ENCODE measurements at regions not wholly inside any gene's neighbourhood (a gene's known extent, or its start where the extent isn't known, plus 50 kb on each side); places are given as distances from the start of the nearest gene placed in this dataset.

GRCh38 chr17:33523577-33523981 is 230.5 kb upstream of the ASIC2 start:
- CTCF ChIA-PET, result no interaction called here
- Histone ChIP-seq H3K4me1 (ENCODE audit: control insufficient read depth in 1 of 2, extremely low read depth in 1 of 2, insufficient read depth in 2 of 2, low read length in 2 of 2) (no peaks in the 10 kb centered on the region), H3K27ac (ENCODE audit: low read length) (no peak overlapping the region), H3K27me3 (replicated peaks in 1 of 2; ENCODE audit: control insufficient read depth in 2 of 2, extremely low read depth in 1 of 2, insufficient read depth in 2 of 2, low read length in 1 of 2) (peaks cover 0 to 19% of the 10 kb centered on the region in 2 experiments), H3K4me3 (ENCODE audit: control insufficient read depth in 1 of 2, extremely low read depth in 1 of 2, low read length in 1 of 2) (no peak overlapping the region), H3K9me3 (no peaks in the 10 kb centered on the region), H3K36me3 (ENCODE audit: control insufficient read depth in 2 of 2, extremely low read depth in 1 of 2, insufficient read depth in 1 of 2, low read length in 1 of 2) (no peaks in the 10 kb centered on the region)
- WGBS (ENCODE audit: insufficient coverage), result 47% methylated on average over 3 of the region's 5 CpGs
- no peaks in the 10 kb centered on the region for H3K36me3 Mint-ChIP-seq
- ATAC-seq (replicated peaks in 1 of 4) (no peak), DNase-seq (no peak)
- POLR2A ChIA-PET, result no interaction called here
- H3K27ac Mint-ChIP-seq, result no peak overlapping the region
- no peaks in the 10 kb centered on the region for H3K4me1 Mint-ChIP-seq
- peaks cover 0 to 6% of the 10 kb centered on the region in 2 donors for H3K27me3 Mint-ChIP-seq
- H3K9me3 Mint-ChIP-seq, result peaks cover 2 to 13% (median 4%) of the 10 kb centered on the region in 3 donors
- H3K4me3 Mint-ChIP-seq, result no peak overlapping the region

GRCh38 chr17:33525186-33525585 is 232.1 kb upstream of the ASIC2 start:
- Mint-ChIP-seq H3K27ac (no peak overlapping the region), H3K27me3 (peaks cover 0 to 6% of the 10 kb centered on the region in 2 donors), H3K36me3 (no peaks in the 10 kb centered on the region), H3K9me3 (peaks cover 2 to 16% (median 8%) of the 10 kb centered on the region in 3 donors), H3K4me1 (no peaks in the 10 kb centered on the region), H3K4me3 (no peak overlapping the region)
- H3K4me3 ChIP-seq (ENCODE audit: control insufficient read depth in 1 of 2, extremely low read depth in 1 of 2, low read length in 1 of 2), result no peak overlapping the region
- H3K27ac ChIP-seq (ENCODE audit: low read length), result no peak overlapping the region
- ChIA-PET CTCF (no interaction called here), POLR2A (no interaction called here)
- no peak for ATAC-seq (replicated peaks in 1 of 4)
- WGBS (ENCODE audit: insufficient coverage), result 65% methylated on average over 3 of the region's 7 CpGs
- H3K4me1 ChIP-seq (ENCODE audit: control insufficient read depth in 1 of 2, extremely low read depth in 1 of 2, insufficient read depth in 2 of 2, low read length in 2 of 2), result no peaks in the 10 kb centered on the region
- no peaks in the 10 kb centered on the region for H3K36me3 ChIP-seq (ENCODE audit: control insufficient read depth in 2 of 2, extremely low read depth in 1 of 2, insufficient read depth in 1 of 2, low read length in 1 of 2)
- H3K9me3 ChIP-seq, result no peaks in the 10 kb centered on the region
- peaks cover 0 to 14% of the 10 kb centered on the region in 2 experiments for H3K27me3 ChIP-seq (replicated peaks in 1 of 2; ENCODE audit: control insufficient read depth in 2 of 2, extremely low read depth in 1 of 2, insufficient read depth in 2 of 2, low read length in 1 of 2)
- no peak for DNase-seq

DNA sequence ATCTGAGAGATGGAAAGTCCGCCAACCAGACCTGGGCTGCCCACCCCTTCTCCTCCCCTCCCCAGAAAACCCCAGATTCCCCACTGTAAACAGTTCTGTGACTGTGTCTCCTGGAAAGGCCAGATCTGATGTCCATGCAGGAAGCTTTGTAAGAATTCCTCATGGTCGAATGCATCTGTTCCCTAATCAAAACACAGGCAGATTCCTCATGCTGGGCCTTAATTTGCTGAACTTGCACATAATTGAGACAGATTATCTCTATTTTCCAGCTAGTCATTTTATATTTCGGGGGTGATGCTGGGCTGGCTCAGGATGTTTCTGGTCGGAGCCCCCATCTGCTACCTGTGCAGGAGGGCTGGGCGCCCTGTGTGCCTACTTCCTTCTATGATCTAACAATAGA is 233.6 kb upstream of the ASIC2 start:
- Mint-ChIP-seq H3K9me3 (peaks cover 2 to 16% (median 8%) of the 10 kb centered on the region in 3 donors), H3K4me3 (no peak overlapping the region), H3K27me3 (peaks cover 0 to 7% of the 10 kb centered on the region in 2 donors), H3K36me3 (no peaks in the 10 kb centered on the region), H3K4me1 (no peaks in the 10 kb centered on the region), H3K27ac (no peak overlapping the region)
- no peak for ATAC-seq (replicated peaks in 1 of 4)
- CTCF ChIA-PET, result no interaction called here
- no peak for DNase-seq
- POLR2A ChIA-PET, result no interaction called here
- WGBS (ENCODE audit: insufficient coverage), result 73% methylated on average over 2 of the region's 5 CpGs
- Histone ChIP-seq H3K9me3 (no peaks in the 10 kb centered on the region), H3K27me3 (replicated peaks in 1 of 2; ENCODE audit: control insufficient read depth in 2 of 2, extremely low read depth in 1 of 2, insufficient read depth in 2 of 2, low read length in 1 of 2) (peaks cover 0 to 11% of the 10 kb centered on the region in 2 experiments), H3K4me1 (ENCODE audit: control insufficient read depth in 1 of 2, extremely low read depth in 1 of 2, insufficient read depth in 2 of 2, low read length in 2 of 2) (no peaks in the 10 kb centered on the region), H3K36me3 (ENCODE audit: control insufficient read depth in 2 of 2, extremely low read depth in 1 of 2, insufficient read depth in 1 of 2, low read length in 1 of 2) (no peaks in the 10 kb centered on the region), H3K4me3 (ENCODE audit: control insufficient read depth in 1 of 2, extremely low read depth in 1 of 2, low read length in 1 of 2) (no peak overlapping the region), H3K27ac (ENCODE audit: low read length) (no peak overlapping the region)

DNA sequence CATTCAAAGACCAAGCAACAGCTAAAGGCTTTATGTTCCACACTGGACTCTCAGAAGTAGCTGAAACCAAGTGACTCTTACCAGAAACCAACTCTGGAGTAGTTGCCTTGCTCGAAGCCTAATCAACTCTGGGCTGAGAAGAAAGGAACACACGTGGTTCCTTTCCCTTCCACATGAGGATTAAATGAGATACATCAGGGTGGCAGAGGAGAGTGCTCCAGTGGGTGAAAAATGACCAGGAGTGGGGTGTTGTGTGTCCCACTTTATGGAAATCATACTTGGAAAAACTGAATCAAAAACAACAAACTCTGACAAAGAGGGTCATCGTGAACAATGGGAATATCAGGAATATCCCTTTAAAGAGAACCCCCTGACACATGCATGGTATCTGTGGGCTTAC is 234.2 kb upstream of the ASIC2 start:
- no peak for ATAC-seq (replicated peaks in 1 of 4)

GRCh38 chr17:33528846-33529245 is 235.8 kb upstream of the ASIC2 start:
- WGBS (ENCODE audit: insufficient coverage), result 60% methylated on average over 1 of the region's 1 CpG
- Mint-ChIP-seq H3K4me1 (no peaks in the 10 kb centered on the region), H3K27ac (no peak overlapping the region), H3K9me3 (peaks cover 2 to 16% (median 8%) of the 10 kb centered on the region in 3 donors), H3K27me3 (peaks cover 0 to 5% of the 10 kb centered on the region in 2 donors), H3K4me3 (no peak overlapping the region), H3K36me3 (no peaks in the 10 kb centered on the region)
- Histone ChIP-seq H3K36me3 (ENCODE audit: control insufficient read depth in 2 of 2, extremely low read depth in 1 of 2, insufficient read depth in 1 of 2, low read length in 1 of 2) (no peaks in the 10 kb centered on the region), H3K4me3 (ENCODE audit: control insufficient read depth in 1 of 2, extremely low read depth in 1 of 2, low read length in 1 of 2) (no peak overlapping the region), H3K27me3 (replicated peaks in 1 of 2; ENCODE audit: control insufficient read depth in 2 of 2, extremely low read depth in 1 of 2, insufficient read depth in 2 of 2, low read length in 1 of 2) (peaks cover 0 to 3% of the 10 kb centered on the region in 2 experiments), H3K9me3 (no peaks in the 10 kb centered on the region), H3K4me1 (ENCODE audit: control insufficient read depth in 1 of 2, extremely low read depth in 1 of 2, insufficient read depth in 2 of 2, low read length in 2 of 2) (no peaks in the 10 kb centered on the region), H3K27ac (ENCODE audit: low read length) (no peak overlapping the region)
- ATAC-seq (replicated peaks in 1 of 4) (no peak), DNase-seq (no peak)
- ChIA-PET CTCF (interaction anchor here in 1 of 2 donors (0.7 kb wide), 1 partner anchor 11 kb away, joined by 4 read pairs; no protein-coding TSS in a partner anchor), POLR2A (no interaction called here)

More for the DNA sequence above, 234.2 kb upstream of the ASIC2 start:
- Mint-ChIP-seq H3K9me3 (peaks cover 2 to 16% (median 8%) of the 10 kb centered on the region in 3 donors), H3K4me3 (no peak overlapping the region), H3K27ac (no peak overlapping the region), H3K4me1 (no peaks in the 10 kb centered on the region), H3K27me3 (peaks cover 0 to 8% of the 10 kb centered on the region in 2 donors), H3K36me3 (no peaks in the 10 kb centered on the region)
- Histone ChIP-seq H3K27ac (ENCODE audit: low read length) (no peak overlapping the region), H3K27me3 (replicated peaks in 1 of 2; ENCODE audit: control insufficient read depth in 2 of 2, extremely low read depth in 1 of 2, insufficient read depth in 2 of 2, low read length in 1 of 2) (peaks cover 0 to 5% of the 10 kb centered on the region in 2 experiments), H3K4me1 (ENCODE audit: control insufficient read depth in 1 of 2, extremely low read depth in 1 of 2, insufficient read depth in 2 of 2, low read length in 2 of 2) (no peaks in the 10 kb centered on the region), H3K4me3 (ENCODE audit: control insufficient read depth in 1 of 2, extremely low read depth in 1 of 2, low read length in 1 of 2) (no peak overlapping the region), H3K9me3 (no peaks in the 10 kb centered on the region), H3K36me3 (ENCODE audit: control insufficient read depth in 2 of 2, extremely low read depth in 1 of 2, insufficient read depth in 1 of 2, low read length in 1 of 2) (no peaks in the 10 kb centered on the region)
- ChIA-PET CTCF (no interaction called here), POLR2A (no interaction called here)
- WGBS (ENCODE audit: insufficient coverage), result 83% methylated on average over 1 of the region's 3 CpGs
- no peak for DNase-seq

DNA sequence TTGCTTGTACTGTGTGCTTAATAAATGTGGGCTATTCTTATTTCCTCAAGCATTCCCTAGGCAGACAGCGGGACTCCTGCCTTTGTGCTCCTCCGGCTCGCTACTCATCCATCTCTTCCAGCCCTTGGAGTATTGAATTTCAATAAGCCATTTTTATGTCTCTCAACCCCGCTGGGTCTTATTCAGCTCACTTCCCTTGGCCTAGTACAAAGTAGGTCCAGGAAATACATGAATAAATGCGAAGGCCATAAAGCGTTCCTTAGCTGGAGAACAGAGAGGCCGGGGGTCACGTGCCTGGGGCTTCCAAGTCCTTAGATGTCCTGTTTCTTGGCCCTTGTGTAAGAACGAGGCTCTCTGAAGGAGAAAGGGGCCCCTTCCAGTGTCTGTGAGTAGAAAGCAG is 236.7 kb upstream of the ASIC2 start:
- H3K4me3 Mint-ChIP-seq, result no peak overlapping the region
- Histone ChIP-seq H3K4me3 (ENCODE audit: control insufficient read depth in 1 of 2, extremely low read depth in 1 of 2, low read length in 1 of 2) (no peak overlapping the region), H3K9me3 (no peaks in the 10 kb centered on the region), H3K36me3 (ENCODE audit: control insufficient read depth in 2 of 2, extremely low read depth in 1 of 2, insufficient read depth in 1 of 2, low read length in 1 of 2) (no peaks in the 10 kb centered on the region), H3K27ac (ENCODE audit: low read length) (no peak overlapping the region), H3K4me1 (ENCODE audit: control insufficient read depth in 1 of 2, extremely low read depth in 1 of 2, insufficient read depth in 2 of 2, low read length in 2 of 2) (no peaks in the 10 kb centered on the region), H3K27me3 (replicated peaks in 1 of 2; ENCODE audit: control insufficient read depth in 2 of 2, extremely low read depth in 1 of 2, insufficient read depth in 2 of 2, low read length in 1 of 2) (peaks cover 0 to 3% of the 10 kb centered on the region in 2 experiments)
- H3K4me1 Mint-ChIP-seq, result no peaks in the 10 kb centered on the region
- DNase-seq, result no peak
- ATAC-seq (replicated peaks in 1 of 4), result no peak
- peaks cover 0 to 5% of the 10 kb centered on the region in 2 donors for H3K27me3 Mint-ChIP-seq
- CTCF ChIA-PET, result no interaction called here
- H3K9me3 Mint-ChIP-seq, result peaks cover 2 to 16% (median 8%) of the 10 kb centered on the region in 3 donors
- POLR2A ChIA-PET, result no interaction called here
- H3K36me3 Mint-ChIP-seq, result no peaks in the 10 kb centered on the region
- WGBS (ENCODE audit: insufficient coverage), result 67% methylated on average over 5 of the region's 9 CpGs
- no peak overlapping the region for H3K27ac Mint-ChIP-seq

GRCh38 chr17:33531311-33531710 is 238.2 kb upstream of the ASIC2 start:
- H3K27me3 Mint-ChIP-seq, result peaks cover 0 to 5% of the 10 kb centered on the region in 2 donors
- no peak for DNase-seq
- no peak for ATAC-seq (replicated peaks in 1 of 4)
- H3K27ac Mint-ChIP-seq, result no peak overlapping the region
- no peaks in the 10 kb centered on the region for H3K4me1 Mint-ChIP-seq
- H3K27ac ChIP-seq (ENCODE audit: low read length), result no peak overlapping the region
- H3K36me3 ChIP-seq (ENCODE audit: control insufficient read depth in 2 of 2, extremely low read depth in 1 of 2, insufficient read depth in 1 of 2, low read length in 1 of 2), result no peaks in the 10 kb centered on the region
- no peak overlapping the region for H3K4me3 ChIP-seq (ENCODE audit: control insufficient read depth in 1 of 2, extremely low read depth in 1 of 2, low read length in 1 of 2)
- ChIA-PET CTCF (no interaction called here), POLR2A (no interaction called here)
- no peaks in the 10 kb centered on the region for H3K9me3 ChIP-seq
- no peak overlapping the region for H3K4me3 Mint-ChIP-seq
- H3K4me1 ChIP-seq (ENCODE audit: control insufficient read depth in 1 of 2, extremely low read depth in 1 of 2, insufficient read depth in 2 of 2, low read length in 2 of 2), result no peaks in the 10 kb centered on the region
- H3K36me3 Mint-ChIP-seq, result no peaks in the 10 kb centered on the region
- H3K27me3 ChIP-seq (replicated peaks in 1 of 2; ENCODE audit: control insufficient read depth in 2 of 2, extremely low read depth in 1 of 2, insufficient read depth in 2 of 2, low read length in 1 of 2), result peaks cover 0 to 3% of the 10 kb centered on the region in 2 experiments
- 72% methylated on average over 4 of the region's 6 CpGs for WGBS (ENCODE audit: insufficient coverage)
- H3K9me3 Mint-ChIP-seq, result peaks cover 2 to 16% (median 8%) of the 10 kb centered on the region in 3 donors
